T-helper 2 cell (primary cell): ENCODE measurements at regions not wholly inside any gene's neighbourhood (a gene's known extent, or its start where the extent isn't known, plus 50 kb on each side); places are given as distances from the start of the nearest gene placed in this dataset.

Source experiments
- DNase-seq, 5 experiments: peaks; one replicate each; pipeline versions ENCODE4 v3.0.0 to v3.0.0-alpha.2; 2012 to 2022

- DNase-seq, result no peak
Observed at GRCh38 chr3:30122359-30122758, 484.0 kb upstream of the TGFBR2 start.

DNA sequence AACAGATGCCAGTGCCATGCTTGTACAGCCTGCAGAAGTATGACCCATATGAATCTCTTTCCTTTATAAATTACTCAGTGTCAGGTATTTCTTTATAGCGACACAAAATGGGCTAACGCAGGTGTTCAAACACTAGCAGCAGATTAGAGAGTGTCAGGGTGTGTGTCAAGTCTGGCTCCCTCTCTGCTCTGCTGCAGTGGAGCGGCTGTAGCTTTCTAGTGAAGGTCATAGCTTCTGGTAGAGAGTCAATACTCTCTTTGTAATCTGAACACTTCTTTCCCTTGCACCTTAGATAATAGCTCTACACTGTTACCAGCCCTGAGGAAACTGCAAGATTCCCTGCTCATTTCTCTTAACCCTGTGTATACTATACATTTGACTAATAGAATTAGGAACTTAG is 483.2 kb upstream of the TGFBR2 start:
- no peak for DNase-seq

GRCh38 chr3:30123755-30124154 is 482.6 kb upstream of the TGFBR2 start:
- no peak for DNase-seq

- no peak for DNase-seq
Observed at GRCh38 chr3:30124435-30125370, 481.7 kb upstream of the TGFBR2 start.

DNA sequence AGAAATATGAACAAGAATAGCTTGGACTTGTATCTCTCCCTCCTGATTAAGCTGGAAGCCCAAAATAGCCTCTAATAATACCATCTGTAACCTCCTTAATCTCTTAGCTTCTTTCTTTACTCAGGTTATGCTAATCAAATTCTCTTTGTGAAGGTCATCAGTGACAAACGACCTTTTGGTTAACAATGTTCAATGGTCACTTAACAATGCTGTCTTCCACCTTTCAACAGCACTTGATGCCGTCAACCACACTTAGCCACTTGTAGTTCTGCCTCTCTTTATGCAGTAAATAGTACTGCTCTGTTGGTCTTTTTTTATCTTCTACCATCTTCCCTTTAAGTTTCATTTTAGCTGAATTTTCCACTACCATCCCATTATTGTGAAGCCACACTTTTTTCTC is 476.6 kb upstream of the TGFBR2 start:
- no peak for DNase-seq

DNA sequence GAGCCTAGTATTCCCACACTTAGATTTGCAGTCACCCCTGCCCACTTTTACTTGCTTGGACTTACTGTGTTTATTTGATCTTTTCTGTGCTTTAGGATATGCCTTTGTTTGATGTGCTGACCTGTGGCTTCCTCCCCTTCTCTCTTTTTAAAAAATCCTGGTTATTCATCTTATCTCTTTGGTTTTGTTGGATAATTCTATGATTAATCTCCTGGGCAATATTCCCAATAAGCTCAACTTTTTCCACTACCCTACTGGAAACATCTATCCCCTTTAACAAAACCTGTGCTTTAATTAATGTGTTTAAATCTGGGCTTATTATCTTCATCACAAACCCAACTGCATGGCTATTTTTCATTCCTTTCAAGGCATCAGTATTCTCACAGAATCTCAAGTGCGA is 476.0 kb upstream of the TGFBR2 start:
- DNase-seq, result no peak

DNA sequence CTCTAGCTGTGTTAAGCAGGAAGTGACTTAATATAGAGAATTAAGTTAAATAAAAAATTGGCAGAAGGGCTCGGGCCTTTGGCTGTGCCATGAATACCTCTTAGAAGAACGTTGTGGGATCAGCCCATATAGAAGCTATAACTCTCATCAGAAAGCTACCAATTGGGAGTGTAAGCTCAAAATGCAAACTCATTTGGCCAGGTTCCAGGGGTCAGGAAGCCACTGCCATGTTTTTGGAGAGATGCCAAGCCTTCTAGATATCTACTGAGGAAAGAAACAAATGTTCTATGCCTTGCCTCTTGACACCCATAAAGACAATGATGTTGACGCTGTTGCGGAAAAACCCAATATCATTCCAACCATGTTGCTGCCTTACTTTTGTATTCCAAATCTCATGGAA is 475.2 kb upstream of the TGFBR2 start:
- no peak for DNase-seq

GRCh38 chr3:30135190-30135589 is 471.2 kb upstream of the TGFBR2 start:
- no peak for DNase-seq

DNA sequence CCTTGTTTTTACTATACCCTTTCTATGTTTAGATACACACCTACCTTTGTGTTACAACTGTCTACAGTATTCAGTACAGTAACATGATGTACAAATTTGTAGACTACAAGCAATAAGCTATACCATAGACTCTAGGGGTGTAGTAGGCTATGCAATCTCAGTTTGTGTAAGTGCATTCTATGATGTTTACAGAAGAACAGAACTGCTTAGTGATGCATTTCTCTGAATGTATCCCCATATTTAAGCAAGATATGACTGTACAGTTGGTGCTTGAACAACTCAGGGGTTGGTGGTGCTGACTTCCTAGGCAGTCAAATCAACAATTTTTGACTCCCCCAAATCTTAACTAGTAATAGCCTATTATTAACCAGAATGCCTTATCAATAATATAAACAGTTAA is 467.1 kb upstream of the TGFBR2 start:
- peak in 1 of 5 experiments; percentile 6 for DNase-seq

GRCh38 chr3:30140356-30141075 is 465.9 kb upstream of the TGFBR2 start:
- no peak for DNase-seq

- no peak for DNase-seq
Observed at GRCh38 chr3:30141178-30141581, 465.2 kb upstream of the TGFBR2 start.

DNA sequence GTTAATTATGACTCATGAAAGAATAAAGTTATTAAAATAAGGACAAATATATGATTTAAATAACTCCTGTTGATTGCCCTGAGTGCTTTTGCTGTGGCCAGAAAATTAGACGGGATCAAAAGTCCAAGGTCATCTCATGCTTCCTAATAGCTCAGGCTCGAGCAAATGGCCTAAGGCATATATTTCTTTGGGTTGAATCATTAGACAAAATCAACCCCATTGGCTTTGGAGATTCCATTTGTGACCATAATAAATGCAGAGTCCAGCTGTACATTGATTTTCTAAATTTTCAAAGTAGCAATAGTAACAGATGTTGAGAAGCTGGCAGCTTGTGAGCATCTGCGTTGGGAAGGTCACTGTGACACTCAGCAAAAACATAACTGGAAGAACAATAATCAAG is 464.5 kb upstream of the TGFBR2 start:
- DNase-seq, result no peak

DNA sequence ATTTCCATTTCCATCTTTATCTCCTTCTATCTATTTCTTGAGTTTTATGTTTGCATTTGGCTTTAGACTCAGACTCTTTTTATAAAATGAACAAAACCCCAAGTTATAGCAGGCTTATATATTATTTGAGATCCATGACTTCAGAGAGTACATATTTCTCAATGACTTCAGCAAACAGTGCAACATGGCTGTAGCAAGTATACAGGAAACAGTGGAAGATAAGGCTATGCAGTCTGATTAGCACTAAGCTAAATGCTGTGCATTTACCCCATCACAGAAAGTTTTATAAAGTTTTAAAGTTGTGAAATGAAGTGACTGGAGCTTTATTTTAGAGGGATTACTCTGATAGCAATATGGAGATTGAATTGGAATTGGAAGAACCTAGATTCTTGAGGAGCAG is 463.5 kb upstream of the TGFBR2 start:
- no peak for DNase-seq

GRCh38 chr3:30145281-30145680 is 461.1 kb upstream of the TGFBR2 start:
- no peak for DNase-seq

DNA sequence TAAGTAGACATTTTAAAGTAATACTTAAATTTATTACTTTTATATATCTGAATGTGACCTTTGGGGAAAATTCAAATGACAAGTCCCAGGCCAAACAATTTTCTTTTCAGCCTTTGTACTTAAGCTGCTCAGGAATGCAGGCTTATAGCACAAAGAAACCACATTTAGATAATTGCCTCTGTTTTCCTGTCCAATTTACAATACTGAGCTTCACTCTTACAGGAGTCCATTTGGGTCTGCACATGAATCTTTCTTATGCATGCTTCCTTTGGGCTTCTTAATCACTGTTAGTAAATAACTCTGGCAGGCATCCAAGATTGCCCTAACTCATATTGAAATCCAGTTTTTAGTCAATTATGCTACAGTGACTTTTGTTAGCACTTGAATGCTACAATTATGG is 459.4 kb upstream of the TGFBR2 start:
- peak in 1 of 5 experiments; percentile 8 for DNase-seq

DNA sequence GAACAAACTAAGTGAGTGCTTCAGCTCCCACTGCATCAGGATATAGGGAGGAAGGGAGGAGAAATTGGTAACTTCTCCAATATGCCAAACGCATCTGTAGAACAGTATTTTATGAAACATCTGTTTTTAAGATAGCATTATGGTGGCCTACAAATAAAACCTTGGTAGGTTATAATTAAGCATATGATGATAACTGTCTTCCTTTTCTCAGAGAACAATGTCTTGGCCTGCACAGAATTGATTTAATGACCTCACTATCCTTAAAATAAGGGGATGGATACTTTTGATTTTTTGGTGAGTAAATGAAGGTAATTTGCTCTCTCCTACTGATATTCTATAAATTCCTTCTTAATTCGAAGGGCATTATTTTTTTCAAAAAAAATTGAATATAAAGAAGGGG is 451.5 kb upstream of the TGFBR2 start:
- DNase-seq, result no peak

DNA sequence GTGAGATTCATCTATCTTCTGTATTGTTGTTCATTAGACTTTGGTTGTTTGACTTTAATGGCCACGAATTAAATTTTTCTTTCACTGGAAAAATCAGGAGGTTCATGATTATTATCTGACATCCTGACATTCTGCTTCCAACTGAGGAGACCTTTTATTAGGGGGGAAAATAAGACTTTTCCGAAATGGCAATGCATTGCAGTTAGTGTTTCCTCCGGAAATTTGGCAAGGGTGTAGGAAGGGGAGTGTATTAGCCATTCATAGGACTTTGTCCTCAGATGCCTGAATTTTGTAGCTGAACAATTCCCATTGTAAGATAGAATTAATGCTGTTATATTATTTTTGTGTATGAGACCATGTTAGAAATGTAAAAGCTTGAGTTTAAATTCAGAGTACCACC is 450.6 kb upstream of the TGFBR2 start:
- DNase-seq, result no peak

DNA sequence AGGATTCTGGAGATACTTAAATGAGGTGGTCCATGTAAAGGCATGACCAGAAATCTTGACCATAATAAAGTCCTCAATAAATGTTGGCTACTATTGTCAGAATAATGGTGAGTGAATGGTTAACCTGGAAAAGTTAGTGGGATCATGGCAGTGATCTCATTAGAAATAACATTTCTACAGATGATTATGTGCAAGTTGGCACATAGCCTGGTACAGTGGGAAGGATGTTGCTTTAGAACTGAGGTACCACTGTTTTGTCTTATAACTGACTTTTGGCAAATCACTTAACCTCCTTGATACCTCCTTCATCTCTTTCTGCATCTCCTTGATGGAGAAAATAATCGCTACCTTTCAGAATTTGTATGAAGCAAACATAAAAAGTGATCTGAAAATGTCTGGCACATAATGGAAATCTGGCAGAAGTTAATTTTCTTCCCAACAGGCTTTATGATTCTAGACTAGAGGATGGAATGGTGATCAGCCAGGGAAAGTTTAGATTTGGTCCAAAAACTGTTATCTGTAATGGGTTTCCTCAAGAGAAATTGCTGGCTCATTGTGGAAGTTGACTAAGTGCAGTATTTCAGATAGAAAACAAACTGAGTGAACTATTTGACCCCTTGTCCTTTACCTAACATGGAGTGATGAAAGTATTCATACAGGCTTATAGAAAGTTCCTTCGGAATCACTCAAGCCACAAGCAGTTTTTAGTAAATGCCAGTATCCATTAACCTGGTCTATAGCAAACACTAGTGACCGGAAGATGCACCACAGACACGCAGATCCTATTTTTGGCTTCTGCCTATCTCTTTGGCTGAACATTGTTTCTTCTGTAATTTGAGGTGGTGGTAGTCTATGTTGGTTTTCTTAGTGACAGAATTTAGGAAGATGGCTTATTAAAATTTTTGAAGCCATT is 449.6 kb upstream of the TGFBR2 start:
- no peak for DNase-seq

GRCh38 chr3:30161375-30161774 is 445.0 kb upstream of the TGFBR2 start:
- no peak for DNase-seq

- DNase-seq, result no peak
Observed at GRCh38 chr3:30162579-30162978, 443.8 kb upstream of the TGFBR2 start.

- no peak for DNase-seq
Observed at GRCh38 chr3:30166535-30166934, 439.9 kb upstream of the TGFBR2 start.

- no peak for DNase-seq
Observed at GRCh38 chr3:30167541-30168011, 438.8 kb upstream of the TGFBR2 start.

GRCh38 chr3:30169487-30169886 is 436.9 kb upstream of the TGFBR2 start:
- DNase-seq, result no peak
